EH (cell line): ENCODE measurements at regions not wholly inside any gene's neighbourhood (a gene's known extent, or its start where the extent isn't known, plus 50 kb on each side); places are given as distances from the start of the nearest gene placed in this dataset.

Source experiments
- DNase-seq: peaks from one replicate; pipeline ENCODE4 v3.0.0-alpha.2; 2015; ENCODE audit warnings: low read depth

- DNase-seq, result no peak
Measured at GRCh38 chr2:213202011-213202410, 50.6 kb upstream of the IKZF2 start.

- DNase-seq, result no peak
Measured at GRCh38 chr2:213205944-213206343, 54.5 kb upstream of the IKZF2 start.

- no peak for DNase-seq
Measured at GRCh38 chr2:213213186-213213585, 61.8 kb upstream of the IKZF2 start.

- no peak for DNase-seq
Measured at GRCh38 chr2:213214209-213214608, 62.8 kb upstream of the IKZF2 start.

- peak; percentile 51 for DNase-seq
Measured at GRCh38 chr2:213216461-213216860, 65.0 kb upstream of the IKZF2 start.

- DNase-seq, result no peak
Measured at GRCh38 chr2:213219816-213220215, 64.4 kb upstream of the SPAG16 start.

DNA sequence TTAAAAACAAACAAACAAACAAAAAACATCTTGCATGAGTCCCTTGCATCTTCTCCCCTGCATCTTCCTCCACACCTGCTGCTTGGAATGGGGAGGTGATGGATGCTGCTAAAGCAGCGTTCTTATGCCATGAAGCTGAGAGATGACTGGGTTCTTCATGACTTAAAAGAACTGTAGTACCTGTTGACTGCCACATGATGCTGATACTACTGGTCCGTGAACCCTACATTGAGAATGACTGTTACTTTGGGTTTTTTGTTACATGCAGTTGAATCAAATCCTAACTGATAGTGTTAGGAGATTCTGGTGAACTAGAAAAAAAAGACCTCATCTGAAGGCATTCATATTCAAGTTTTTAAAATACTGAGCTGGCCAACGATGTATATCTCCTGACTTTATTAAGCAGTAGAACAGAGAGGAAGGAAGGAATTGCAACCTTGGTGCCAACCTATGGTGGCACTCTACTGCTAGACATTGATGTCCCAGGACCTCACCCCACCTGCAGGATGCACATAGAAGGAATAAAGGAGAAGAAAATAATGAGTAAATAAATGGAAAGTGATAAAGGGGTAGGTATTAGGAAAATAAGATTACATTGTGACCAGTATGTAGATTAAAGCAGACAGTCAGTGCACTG, 63.2 kb upstream of the SPAG16 start:
- no peak for DNase-seq

DNA sequence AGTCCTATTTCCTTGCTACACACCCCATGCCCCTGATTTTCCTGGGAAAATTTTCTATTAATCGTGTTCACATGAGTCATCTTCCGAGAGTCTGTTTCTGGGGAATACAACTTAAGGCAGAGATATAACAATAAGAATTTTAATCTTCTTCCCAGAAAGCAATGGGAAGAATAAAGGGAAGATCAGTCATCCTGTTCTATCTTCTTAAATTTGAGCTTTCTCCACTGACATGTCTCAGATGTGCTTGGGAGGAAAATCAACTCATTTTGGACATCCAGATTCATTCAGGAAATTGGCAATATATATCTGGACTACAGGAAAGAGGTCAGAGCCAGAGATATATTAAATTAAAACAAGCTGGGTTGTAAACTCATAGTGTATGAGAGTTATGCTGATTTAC, 62.3 kb upstream of the SPAG16 start:
- peak; percentile 11 for DNase-seq

- DNase-seq, result no peak
Measured at GRCh38 chr2:213224366-213224765, 59.9 kb upstream of the SPAG16 start.

GRCh38 chr2:213225866-213226265, 58.4 kb upstream of the SPAG16 start:
- no peak for DNase-seq

- DNase-seq, result no peak
Measured at GRCh38 chr2:213227458-213227857, 56.8 kb upstream of the SPAG16 start.

DNA sequence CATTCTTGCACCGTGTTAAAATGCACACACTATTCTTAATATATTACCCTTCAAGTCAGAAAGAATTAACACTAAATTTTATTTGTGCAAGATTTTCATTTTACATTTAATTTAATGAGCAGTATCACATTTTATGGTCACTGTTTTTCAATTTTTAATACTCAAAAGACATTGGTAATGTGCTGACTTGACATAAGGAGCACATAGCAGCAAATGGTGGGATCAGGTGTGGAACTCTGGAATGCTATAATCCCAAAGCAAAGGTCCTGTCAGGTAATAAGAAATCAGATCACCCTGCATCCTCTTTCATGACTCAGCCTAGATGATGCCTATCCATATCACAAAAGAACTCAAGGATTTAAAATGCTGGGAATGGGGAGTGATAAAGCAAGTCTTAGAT, 55.6 kb upstream of the SPAG16 start:
- no peak for DNase-seq

- DNase-seq, result peak; percentile 19
Measured at GRCh38 chr2:213229814-213230213, 54.5 kb upstream of the SPAG16 start.

GRCh38 chr2:213231966-213232365, 52.3 kb upstream of the SPAG16 start:
- DNase-seq, result no peak

GRCh38 chr2:213232649-213233437, 51.4 kb upstream of the SPAG16 start:
- DNase-seq, result peak; percentile 33

GRCh38 chr2:213233438-213234330, 50.6 kb upstream of the SPAG16 start:
- DNase-seq, result no peak
